Fibroblast of lung (primary cell): ENCODE measurements at regions not wholly inside any gene's neighbourhood (a gene's known extent, or its start where the extent isn't known, plus 50 kb on each side); places are given as distances from the start of the nearest gene placed in this dataset.

Source experiments
- DNase-seq, 2 donors: peaks; one replicate each; pipeline versions ENCODE4 v3.0.0 to v3.0.0-alpha.2; 2010; ENCODE audit warnings: low read depth in 2 of 2
- H2AFZ ChIP-seq: 2 replicates; pipeline ENCODE4 v1.5.1; 2012; ENCODE audit warnings: low read length, control low read depth, inconsistent platforms
- H3K27ac ChIP-seq: 2 replicates; pipeline ENCODE4 v1.5.1; 2011; ENCODE audit warnings: low read length, control low read depth; ENCODE audit not compliant: insufficient read depth
- H3K27me3 ChIP-seq: 2 replicates; pipeline ENCODE4 v1.5.1; 2011; ENCODE audit warnings: mild to moderate bottlenecking, low read length; ENCODE audit not compliant: control insufficient read depth, insufficient read depth
- H3K36me3 ChIP-seq: 2 replicates; pipeline ENCODE4 v1.5.1; 2011; ENCODE audit warnings: low read length; ENCODE audit not compliant: control insufficient read depth, insufficient read depth
- H3K4me1 ChIP-seq: 2 replicates; pipeline ENCODE4 v1.5.1; 2011; ENCODE audit warnings: low read length; ENCODE audit not compliant: control insufficient read depth, insufficient read depth; ENCODE audit errors: extremely low read depth
- H3K4me2 ChIP-seq: 2 replicates; pipeline ENCODE4 v1.5.1; 2011; ENCODE audit warnings: low read length, control low read depth; ENCODE audit not compliant: insufficient read depth; ENCODE audit errors: extremely low read depth
- H3K4me3 ChIP-seq, 4 experiments: fragments of 200-600 bp in 1 of 4; sonication (generic) in 1 of 4; replicated peaks in 1 of 4; 2 replicates each; pipeline ENCODE4 v1.5.1; 2011 to 2016; ENCODE audit warnings: low read length in 4 of 4, low read depth in 3 of 4, mild to moderate bottlenecking in 3 of 4, control low read depth in 2 of 4, inconsistent platforms in 1 of 4, mixed read lengths in 1 of 4; ENCODE audit not compliant: insufficient read depth in 1 of 4; ENCODE audit errors: control extremely low read depth in 1 of 4
- H3K79me2 ChIP-seq: 2 replicates; pipeline ENCODE4 v1.5.1; 2012; ENCODE audit warnings: mild to moderate bottlenecking, low read length, inconsistent platforms; ENCODE audit not compliant: control insufficient read depth, insufficient read depth
- H3K9ac ChIP-seq: 2 replicates; pipeline ENCODE4 v1.5.1; 2011; ENCODE audit warnings: mild to moderate bottlenecking, low read length, control low read depth; ENCODE audit not compliant: insufficient read depth
- H3K9me3 ChIP-seq: 2 replicates; pipeline ENCODE4 v1.5.1; 2012; ENCODE audit warnings: low read depth, low read length; ENCODE audit not compliant: control insufficient read depth, insufficient read depth
- H4K20me1 ChIP-seq: 2 replicates; pipeline ENCODE4 v1.5.1; 2011; ENCODE audit warnings: low read length; ENCODE audit not compliant: control insufficient read depth, insufficient read depth; ENCODE audit errors: extremely low read depth
- CTCF ChIP-seq, 2 donors: IDR thresholded peaks in 1 of 2; conservative IDR thresholded peaks in 1 of 2; 1 replicate in 1 of 2; 2 replicates in 1 of 2; pipeline ENCODE4 v1.5.1; 2011 to 2012; ENCODE audit warnings: low read length in 2 of 2, control low read depth in 1 of 2, inconsistent platforms in 1 of 2, low read depth in 1 of 2, mild to moderate bottlenecking in 1 of 2
- EZH2 ChIP-seq: IDR thresholded peaks from 2 replicates; pipeline ENCODE4 v1.5.1; 2012; ENCODE audit warnings: low read length, control low read depth, mild to moderate bottlenecking; ENCODE audit errors: missing control alignments

DNA sequence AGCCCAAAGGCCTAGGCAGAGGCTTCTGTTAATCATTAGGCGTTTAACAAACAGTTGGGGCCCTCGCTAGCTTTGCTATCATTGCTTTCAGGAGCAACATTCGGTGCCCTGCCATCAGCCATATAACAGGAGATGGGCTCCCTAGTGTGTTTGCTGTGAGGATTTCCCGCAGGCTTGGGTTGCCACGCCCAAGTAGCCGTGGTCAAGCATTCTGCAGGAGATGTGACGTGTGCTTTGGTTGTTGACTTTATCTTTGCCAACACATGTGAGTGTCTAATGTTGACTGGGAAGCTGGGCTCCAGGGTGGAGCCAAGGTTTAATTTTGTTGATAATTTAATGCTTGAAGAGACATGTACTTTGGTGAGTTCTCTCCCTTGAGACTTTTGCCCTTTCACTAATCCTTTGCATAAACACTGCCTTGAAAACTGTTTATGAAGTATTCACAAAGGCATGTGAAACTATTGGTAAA is 184.6 kb upstream of the KIT start:
- peaks cover 2% of the 10 kb centered on the region for H3K4me1 ChIP-seq
- no peak overlapping the region for H3K4me2 ChIP-seq
- no peak overlapping the region for H3K9ac ChIP-seq
- H2AFZ ChIP-seq, result no peak overlapping the region
- no peaks in the 10 kb centered on the region for H3K9me3 ChIP-seq
- H4K20me1 ChIP-seq, result no peaks in the 10 kb centered on the region
- no peak overlapping the region for H3K27ac ChIP-seq
- no peaks in the 10 kb centered on the region for H3K36me3 ChIP-seq
- DNase-seq, result no peak
- H3K27me3 ChIP-seq, result no peaks in the 10 kb centered on the region
- no peak overlapping the region for H3K4me3 ChIP-seq
- no peaks in the 10 kb centered on the region for H3K79me2 ChIP-seq
- no peak for TF ChIP-seq CTCF (conservative IDR thresholded peaks at IDR 0.05 in 1 of 2, IDR thresholded peaks at IDR 0.05 in 1 of 2; ENCODE audit: low read depth in 1 of 2, low read length in 2 of 2)

DNA sequence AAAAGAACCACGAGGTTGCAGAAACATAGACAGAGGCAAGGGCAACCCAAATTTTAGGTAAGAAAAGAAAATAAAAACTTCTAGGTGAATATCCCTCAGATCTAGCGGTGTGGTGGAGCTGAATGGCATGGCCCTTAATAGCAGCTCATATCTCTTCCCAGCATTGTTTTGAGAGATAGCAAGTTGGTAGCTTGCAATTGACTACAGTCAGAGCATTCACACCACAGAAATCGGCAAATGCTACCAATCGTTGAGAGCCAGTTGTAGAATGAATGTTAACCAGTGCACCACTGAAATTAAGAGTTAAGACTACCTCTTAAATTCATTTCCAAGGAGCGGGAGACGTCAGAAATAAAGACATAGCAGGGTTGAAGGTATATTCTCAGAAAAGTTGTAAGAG is 184.0 kb upstream of the KIT start:
- peaks cover 2% of the 10 kb centered on the region for H3K4me1 ChIP-seq
- no peak overlapping the region for H3K4me3 ChIP-seq
- no peaks in the 10 kb centered on the region for H3K79me2 ChIP-seq
- no peaks in the 10 kb centered on the region for H3K9me3 ChIP-seq
- DNase-seq, result no peak
- H3K9ac ChIP-seq, result no peak overlapping the region
- no peaks in the 10 kb centered on the region for H4K20me1 ChIP-seq
- H3K27me3 ChIP-seq, result no peaks in the 10 kb centered on the region
- H3K36me3 ChIP-seq, result no peaks in the 10 kb centered on the region
- TF ChIP-seq EZH2, result no peak
- TF ChIP-seq CTCF (conservative IDR thresholded peaks at IDR 0.05 in 1 of 2, IDR thresholded peaks at IDR 0.05 in 1 of 2; ENCODE audit: low read depth in 1 of 2, low read length in 2 of 2), result no peak
- H3K4me2 ChIP-seq, result no peak overlapping the region
- H2AFZ ChIP-seq, result no peak overlapping the region
- no peak overlapping the region for H3K27ac ChIP-seq

- Histone ChIP-seq H2AFZ (no peak overlapping the region), H3K4me2 (no peak overlapping the region), H3K27me3 (no peaks in the 10 kb centered on the region), H3K4me3 (no peak overlapping the region), H4K20me1 (no peaks in the 10 kb centered on the region), H3K27ac (no peak overlapping the region), H3K9me3 (no peaks in the 10 kb centered on the region), H3K9ac (no peak overlapping the region), H3K36me3 (no peaks in the 10 kb centered on the region), H3K4me1 (peaks cover 2% of the 10 kb centered on the region), H3K79me2 (no peaks in the 10 kb centered on the region)
- TF ChIP-seq EZH2 (no peak), CTCF (conservative IDR thresholded peaks at IDR 0.05 in 1 of 2, IDR thresholded peaks at IDR 0.05 in 1 of 2; ENCODE audit: low read depth in 1 of 2, low read length in 2 of 2) (no peak)
- DNase-seq, result peak in 1 of 2 donors; percentile 15
Observed at GRCh38 chr4:54475546-54475945, 182.2 kb upstream of the KIT start.
